ENCODE measurements at regions not wholly inside any gene's neighbourhood (a gene's known extent, or its start where the extent isn't known, plus 50 kb on each side); places are given as distances from the start of the nearest gene placed in this dataset.

- no peak for TF ChIP-seq CTCF (IDR thresholded peaks at IDR 0.05)
- TF ChIP-seq HMGA2 (CRISPR knock-in tag; IDR thresholded peaks at IDR 0.05): no peak
- no peak for TF ChIP-seq TP53 (CRISPR knock-in tag; IDR thresholded peaks at IDR 0.05)
- no peak for TF ChIP-seq ZNF138 (CRISPR knock-in tag; conservative IDR thresholded peaks at IDR 0.05)
- no peak for TF ChIP-seq CDX4 (CRISPR knock-in tag; IDR thresholded peaks at IDR 0.05; ENCODE audit: borderline replicate concordance)
- no peak for TF ChIP-seq PRDM15 (CRISPR knock-in tag; IDR thresholded peaks at IDR 0.05)
- no peak for TF ChIP-seq ERG (CRISPR knock-in tag; IDR thresholded peaks at IDR 0.05)
- no peak for TF ChIP-seq CBFB (CRISPR knock-in tag; IDR thresholded peaks at IDR 0.05; ENCODE audit: low read depth)
- no peak for TF ChIP-seq RORB (CRISPR knock-in tag; IDR thresholded peaks at IDR 0.05)
- no peak for TF ChIP-seq E2F5 (CRISPR knock-in tag; IDR thresholded peaks at IDR 0.05)
- TF ChIP-seq AFF4 (CRISPR knock-in tag; IDR thresholded peaks at IDR 0.05; ENCODE audit: borderline replicate concordance): no peak
- no peak for TF ChIP-seq JUN (CRISPR knock-in tag; IDR thresholded peaks at IDR 0.05)
- no peak for TF ChIP-seq MLX (CRISPR knock-in tag; IDR thresholded peaks at IDR 0.05)
These were observed 487.9 kb downstream of the PCNX1 start for GRCh38 chr14:71395151-71395604.

Measured in WTC11 (cell line).